Mucosa of descending colon (tissue), 3 donors: ENCODE measurements at regions not wholly inside any gene's neighbourhood (a gene's known extent, or its start where the extent isn't known, plus 50 kb on each side); places are given as distances from the start of the nearest gene placed in this dataset.

Experiments
- ATAC-seq: fragments of 200-7000 bp; cut with Tn5 transposase; one replicate; pipeline ENCODE4 v1.9.1; 2020; ENCODE audit warnings: mild to moderate bottlenecking, moderate library complexity
- DNase-seq, 3 donors: peaks; one replicate each; pipeline ENCODE4 v3.0.0-alpha.2; 2020
- H3K36me3 ChIP-seq: fragments of 200-600 bp; one replicate; pipeline ENCODE4 v1.8.0; 2021; ENCODE audit warnings: low read depth, mild to moderate bottlenecking
- H3K4me1 ChIP-seq: fragments of 200-600 bp; one replicate; pipeline ENCODE4 v1.8.0; 2021; ENCODE audit warnings: low read depth, mild to moderate bottlenecking
- H3K4me3 ChIP-seq: fragments of 200-600 bp; one replicate; pipeline ENCODE4 v1.8.0; 2021; ENCODE audit warnings: mild to moderate bottlenecking
- H3K9me3 ChIP-seq: fragments of 200-600 bp; one replicate; pipeline ENCODE4 v1.8.0; 2021; ENCODE audit warnings: mild to moderate bottlenecking
- CTCF ChIP-seq: fragments of 200-600 bp; IDR thresholded peaks from one replicate; pipeline ENCODE4 v1.8.0; 2022; ENCODE audit warnings: antibody characterized with exemption, mild to moderate bottlenecking
- intact Hi-C, 2 donors: fragments of 100-400 bp; cut with DNase I in 1 of 2; cut with micrococcal nuclease in 1 of 2; formaldehyde crosslinking; loops; one replicate each; pipeline versions ENCODE4 v1.11.0 to v1.11.1; 2022; cut with DNase I, micrococcal nuclease
- donor health status: DM: no; HTN: no; CAD: no; lungs with moderate emphysema.
- donor health status: DM: no; HTN: no; CAD: no.
- donor health status: DM: no; HTN: yes; CAD: no.

GRCh38 chr7:156527458-156527890 lies 113.1 kb upstream of the RNF32 start:
- DNase-seq (peak in 2 of 3 donors; percentile 53 to 77), ATAC-seq (peak; percentile 98)
- Histone ChIP-seq H3K4me3 (no peak overlapping the region), H3K36me3 (no peaks in the 10 kb centered on the region), H3K4me1 (peaks cover 9% of the 10 kb centered on the region), H3K9me3 (no peaks in the 10 kb centered on the region)
- no peak for TF ChIP-seq CTCF
- intact Hi-C loops: no loop called here

- no peak for ATAC-seq
- no peaks in the 10 kb centered on the region for H3K36me3 ChIP-seq
Measured at GRCh38 chr7:156524818-156525597, 115.6 kb upstream of the RNF32 start.

GRCh38 chr7:156523447-156524048 lies 117.0 kb upstream of the RNF32 start:
- H3K4me3 ChIP-seq: no peak overlapping the region
- intact Hi-C loops: no loop called here
- H3K36me3 ChIP-seq: no peaks in the 10 kb centered on the region
- TF ChIP-seq CTCF: no peak
- DNase-seq: no peak
- ATAC-seq: no peak
- H3K9me3 ChIP-seq: no peaks in the 10 kb centered on the region
- H3K4me1 ChIP-seq: peaks cover 9% of the 10 kb centered on the region

More at GRCh38 chr7:156524818-156525597, 115.6 kb upstream of the RNF32 start:
- intact Hi-C loops: no loop called here
- no peaks in the 10 kb centered on the region for H3K9me3 ChIP-seq
- no peak for DNase-seq
- peaks cover 9% of the 10 kb centered on the region for H3K4me1 ChIP-seq
- H3K4me3 ChIP-seq: no peak overlapping the region
- no peak for TF ChIP-seq CTCF

GRCh38 chr7:156522801-156523200 lies 117.8 kb upstream of the RNF32 start:
- no peak for TF ChIP-seq CTCF
- Histone ChIP-seq H3K4me3 (no peak overlapping the region), H3K4me1 (peaks cover 5% of the 10 kb centered on the region), H3K9me3 (no peaks in the 10 kb centered on the region), H3K36me3 (no peaks in the 10 kb centered on the region)
- ATAC-seq (no peak), DNase-seq (no peak)
- intact Hi-C loops: no loop called here

- no peak for TF ChIP-seq CTCF
- no peak overlapping the region for H3K4me3 ChIP-seq
- intact Hi-C loops: no loop called here
- no peaks in the 10 kb centered on the region for H3K4me1 ChIP-seq
- DNase-seq: no peak
- no peaks in the 10 kb centered on the region for H3K9me3 ChIP-seq
- no peaks in the 10 kb centered on the region for H3K36me3 ChIP-seq
- no peak for ATAC-seq
Measured at GRCh38 chr7:156519070-156519469, 121.5 kb upstream of the RNF32 start.
